ENCODE measurements at regions not wholly inside any gene's neighbourhood (a gene's known extent, or its start where the extent isn't known, plus 50 kb on each side); places are given as distances from the start of the nearest gene placed in this dataset.

DNA sequence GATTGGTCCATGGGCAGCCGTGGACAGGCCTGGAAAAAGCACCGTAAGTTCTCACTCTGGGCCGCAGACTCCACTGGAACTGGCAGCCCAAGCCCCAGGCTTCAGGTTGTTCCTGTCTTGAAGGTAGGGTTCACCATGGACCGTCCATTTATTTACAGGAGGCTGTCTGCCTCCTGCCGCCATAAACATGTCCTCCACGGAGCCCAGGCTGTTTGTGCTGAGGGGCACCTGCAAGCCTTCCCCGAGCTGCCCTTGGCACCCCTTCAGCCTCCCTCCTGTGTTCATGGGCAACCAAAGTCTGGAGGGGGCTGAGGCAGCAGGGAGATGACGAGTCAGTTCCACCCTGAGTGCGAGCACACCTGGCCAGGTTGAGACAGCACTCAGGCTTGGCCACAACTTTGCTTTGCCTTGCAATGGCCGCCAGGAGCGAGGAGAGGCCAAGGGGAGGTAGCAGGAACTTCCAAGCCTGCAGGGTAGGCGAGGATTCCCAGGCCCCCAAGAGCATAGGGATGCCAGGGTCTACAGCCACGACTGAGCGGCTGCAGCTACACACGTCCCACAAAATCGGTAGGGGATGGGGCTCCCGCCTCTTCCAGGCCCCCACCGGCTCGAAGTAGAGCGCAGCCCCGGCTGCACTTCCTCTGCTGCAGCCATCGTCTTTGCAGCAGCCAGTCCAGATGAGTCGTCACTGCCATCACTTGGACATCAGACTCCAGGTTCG is 1625.6 kb upstream of the ACO1 start:
- no peak for TF ChIP-seq CTCF (IDR thresholded peaks at IDR 0.05; ENCODE audit: low read depth, low read length)
- no peak for DNase-seq (ENCODE audit: extremely low read depth, low read depth)

DNA sequence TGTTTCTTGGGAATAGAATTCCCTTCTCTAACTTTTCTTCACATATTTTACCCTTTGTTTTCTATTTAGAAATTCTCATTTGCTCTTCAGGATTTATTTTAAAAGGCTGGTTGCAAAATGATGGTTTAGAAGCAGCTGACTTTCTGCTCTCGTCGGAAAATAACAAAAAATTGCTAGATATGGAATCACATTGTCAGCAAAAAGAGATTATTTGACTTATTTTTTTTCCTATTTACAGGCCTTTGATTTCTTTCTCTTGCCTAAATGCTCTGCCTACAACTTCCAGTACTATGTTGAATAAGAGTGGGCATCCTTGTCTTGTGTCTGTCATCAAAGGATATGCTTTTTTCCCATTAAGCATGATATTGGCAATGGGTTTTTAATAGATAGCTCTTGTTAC is 1619.1 kb upstream of the ACO1 start:
- no peak for TF ChIP-seq CTCF (IDR thresholded peaks at IDR 0.05; ENCODE audit: low read depth, low read length)
- DNase-seq (ENCODE audit: extremely low read depth, low read depth) = no peak

- no peak for TF ChIP-seq CTCF (IDR thresholded peaks at IDR 0.05; ENCODE audit: low read depth, low read length)
- no peak for DNase-seq (ENCODE audit: extremely low read depth, low read depth)
These were observed 1613.2 kb upstream of the ACO1 start for GRCh38 chr9:30771163-30771708.

- DNase-seq (ENCODE audit: extremely low read depth, low read depth) = no peak
- no peak for TF ChIP-seq CTCF (IDR thresholded peaks at IDR 0.05; ENCODE audit: low read depth, low read length)
These were observed 1612.7 kb upstream of the ACO1 start for GRCh38 chr9:30771760-30772159.

DNA sequence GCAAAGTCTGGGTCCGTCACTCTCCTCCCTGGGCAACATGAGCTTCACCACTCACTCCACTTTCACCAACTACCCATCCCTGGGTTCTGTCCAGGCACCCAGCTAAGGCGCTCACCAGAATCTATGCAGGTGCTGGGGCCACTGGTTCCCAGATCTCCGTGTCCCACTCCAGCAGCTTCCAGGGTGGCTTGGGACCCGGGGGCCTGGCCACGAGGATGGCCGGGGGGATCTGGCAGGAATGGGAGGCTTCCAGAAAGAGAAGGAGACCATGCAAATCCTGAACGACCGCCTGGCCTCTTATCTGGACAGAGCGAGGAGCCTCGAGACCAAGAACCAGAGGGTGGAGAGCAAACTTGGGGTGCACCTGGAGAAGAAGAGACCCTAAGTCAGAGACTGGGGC is 1611.0 kb upstream of the ACO1 start:
- DNase-seq (ENCODE audit: extremely low read depth, low read depth) = no peak
- TF ChIP-seq CTCF (IDR thresholded peaks at IDR 0.05; ENCODE audit: low read depth, low read length) = no peak

DNA sequence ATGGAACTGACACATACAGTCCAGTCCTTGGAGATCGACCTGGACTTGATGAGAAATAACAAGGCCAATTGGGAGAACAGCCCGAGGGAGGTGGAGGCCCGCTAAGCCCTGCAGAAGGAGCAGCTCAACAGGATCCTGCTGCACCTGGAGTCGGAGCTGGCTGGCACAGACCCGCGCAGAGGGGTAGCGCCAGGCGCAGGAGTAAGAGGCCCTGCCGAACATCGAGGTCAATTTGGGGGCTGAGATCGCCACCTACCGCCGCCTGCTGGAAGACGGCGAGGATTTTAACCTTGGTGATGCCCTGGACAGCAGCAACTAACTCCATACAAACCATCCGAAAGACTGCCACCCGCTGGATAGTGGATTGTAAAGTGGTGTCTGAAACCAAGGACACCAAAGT is 1610.1 kb upstream of the ACO1 start:
- TF ChIP-seq CTCF (IDR thresholded peaks at IDR 0.05; ENCODE audit: low read depth, low read length) = no peak
- DNase-seq (ENCODE audit: extremely low read depth, low read depth) = no peak

GRCh38 chr9:30775236-30775635 is 1609.2 kb upstream of the ACO1 start:
- no peak for TF ChIP-seq CTCF (IDR thresholded peaks at IDR 0.05; ENCODE audit: low read depth, low read length)
- no peak for DNase-seq (ENCODE audit: extremely low read depth, low read depth)

All from AG09319 (cell line).